Non-pigmented ciliary epithelial cell (primary cell): ENCODE measurements at regions not wholly inside any gene's neighbourhood (a gene's known extent, or its start where the extent isn't known, plus 50 kb on each side); places are given as distances from the start of the nearest gene placed in this dataset.

Experiments used
- DNase-seq: peaks from one replicate; pipeline ENCODE4 v3.0.0-alpha.2; 2010; ENCODE audit warnings: low read depth

DNA sequence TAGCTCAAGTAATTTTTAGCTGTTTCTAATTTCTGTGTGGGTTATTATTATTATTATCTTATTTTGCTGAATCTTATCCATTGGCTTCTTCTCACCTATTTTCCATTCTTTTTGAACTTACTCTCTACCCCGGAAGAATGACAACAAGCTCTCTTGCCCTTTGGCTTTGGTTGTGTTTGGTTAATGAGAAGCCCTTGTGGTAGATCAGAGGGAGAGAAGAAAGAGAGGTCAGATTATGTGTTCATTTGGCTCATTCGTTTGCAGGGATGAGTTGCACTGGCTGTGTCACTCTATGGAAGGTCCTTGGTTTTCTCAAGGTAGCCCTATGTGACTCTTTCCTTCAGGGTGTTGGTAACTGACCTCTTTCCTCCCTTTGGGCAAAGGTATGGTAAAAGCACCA, 391.9 kb downstream of the LMO4 start:
- DNase-seq: no peak

DNA sequence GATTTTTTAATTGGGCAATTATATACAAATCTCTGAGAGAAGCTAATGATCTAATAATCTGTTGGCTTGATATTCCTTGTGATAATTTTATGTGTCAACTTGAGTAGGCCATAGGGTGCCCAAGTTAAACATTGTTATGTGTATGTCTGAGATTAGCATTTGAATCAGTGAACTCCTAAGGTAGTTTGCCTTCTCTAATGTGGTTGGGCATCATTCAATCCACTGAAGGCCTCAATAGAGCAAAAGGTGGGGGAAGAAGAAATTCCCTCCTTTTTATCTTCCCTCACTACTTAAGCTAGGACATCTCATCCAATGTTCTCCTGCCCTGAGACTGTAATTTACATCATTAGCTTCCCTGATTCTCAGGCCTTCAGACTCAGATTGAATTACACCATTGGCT, 394.5 kb downstream of the LMO4 start:
- no peak for DNase-seq

DNA sequence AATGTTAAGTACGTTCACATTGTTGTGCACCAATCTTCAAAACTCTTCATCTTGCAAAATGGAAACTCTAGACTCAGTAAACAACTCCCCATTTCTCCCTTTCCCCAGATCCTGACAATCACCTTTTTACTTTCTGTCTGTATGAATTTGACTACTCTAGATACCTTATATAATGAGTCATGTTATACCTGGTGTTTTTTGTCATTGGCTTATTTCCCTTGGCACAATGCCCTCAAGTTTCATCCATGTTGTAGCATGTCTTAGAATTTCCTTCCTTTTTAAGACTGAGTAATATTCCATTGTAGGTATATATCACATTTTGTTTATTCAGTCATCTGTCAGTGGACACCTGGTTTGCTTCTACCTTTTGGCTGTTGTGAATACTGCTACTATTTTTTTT, 399.5 kb downstream of the LMO4 start:
- DNase-seq: no peak

DNA sequence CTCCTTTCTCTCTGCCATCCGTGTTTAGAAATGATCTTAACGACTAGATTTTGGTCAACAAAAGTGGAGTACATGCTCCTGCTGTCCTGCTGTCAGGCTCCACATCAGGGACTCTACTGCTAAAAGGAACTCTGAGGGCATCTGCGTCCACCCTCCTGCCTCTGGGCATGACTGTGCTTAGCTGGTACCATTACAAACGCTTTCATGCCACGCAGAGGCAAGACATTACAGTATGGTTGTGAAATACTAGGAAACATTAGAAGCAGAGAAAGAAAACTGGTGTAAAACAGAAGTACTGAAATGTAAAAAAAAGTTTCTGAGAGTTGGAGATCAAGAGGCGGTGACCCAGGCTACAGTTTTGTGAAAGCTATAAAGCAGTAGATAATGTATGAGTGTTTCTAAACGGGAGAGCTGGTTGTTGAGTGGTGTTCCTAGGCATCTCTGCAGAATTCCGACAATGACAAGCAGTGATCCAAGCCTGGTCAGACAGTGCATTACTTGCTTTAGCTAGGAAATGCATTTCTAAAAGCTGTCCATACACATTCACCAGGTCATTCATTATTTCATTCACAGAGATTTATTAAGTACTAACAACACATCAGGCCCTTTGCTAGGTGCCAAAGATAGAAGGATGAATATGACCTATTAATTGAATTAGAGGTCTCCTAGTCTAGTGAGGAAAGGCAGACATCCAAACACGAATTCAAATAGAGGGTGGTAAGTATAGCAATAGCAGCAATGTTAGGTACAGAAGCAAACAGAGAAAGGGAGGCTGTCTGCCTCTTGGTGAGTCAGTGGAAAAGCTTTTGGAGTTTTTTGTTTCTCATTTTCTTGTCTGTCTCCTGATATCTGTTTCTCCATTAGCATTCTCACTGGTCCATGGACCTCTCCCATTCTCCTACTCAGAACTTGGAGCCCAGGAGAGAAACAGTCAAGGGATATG, 401.9 kb downstream of the LMO4 start:
- DNase-seq: no peak

GRCh38 chr1:87733386-87733785, 404.7 kb downstream of the LMO4 start:
- no peak for DNase-seq

GRCh38 chr1:87735750-87736149, 407.1 kb downstream of the LMO4 start:
- DNase-seq: no peak

DNA sequence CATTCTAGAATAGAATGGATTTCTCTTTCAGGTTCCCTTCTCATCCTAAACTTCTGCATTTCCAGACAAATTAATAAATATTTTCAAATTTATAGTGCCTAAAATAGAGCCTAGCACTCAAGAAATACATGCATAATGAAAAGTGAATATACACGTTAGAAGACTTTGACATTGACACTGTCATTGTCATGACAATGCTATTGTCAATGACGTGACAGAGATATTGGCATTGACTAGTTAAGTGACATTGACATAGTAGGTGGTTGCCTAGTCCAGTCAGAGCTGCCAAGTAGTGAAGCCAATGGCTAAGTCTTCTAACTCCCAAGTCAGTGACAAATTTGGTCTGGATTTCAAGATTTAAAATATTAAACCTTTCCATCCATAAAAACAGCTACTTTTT, 410.5 kb downstream of the LMO4 start:
- no peak for DNase-seq

- no peak for DNase-seq
Measured at GRCh38 chr1:87739704-87740103, 411.0 kb downstream of the LMO4 start.

DNA sequence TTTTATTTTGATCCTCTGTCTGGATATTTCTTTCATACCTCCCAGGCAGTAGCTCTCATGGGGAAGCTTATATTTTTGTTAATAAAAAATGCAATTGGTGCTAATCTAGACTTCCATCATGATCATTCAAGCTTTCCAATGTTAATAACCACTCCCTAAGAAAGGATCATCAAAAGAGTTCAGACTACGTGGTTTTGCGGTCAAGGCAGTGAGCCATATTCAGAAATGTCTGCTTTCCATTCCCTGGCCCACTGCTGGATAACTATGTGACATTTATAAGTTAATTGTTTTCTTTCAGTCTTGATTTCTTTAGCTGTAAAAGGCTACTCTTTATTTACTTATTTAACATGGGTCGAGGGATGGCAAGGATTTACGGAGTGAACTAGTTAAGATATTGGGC, 414.6 kb downstream of the LMO4 start:
- no peak for DNase-seq

- DNase-seq: no peak
Measured at GRCh38 chr1:87744056-87744455, 415.4 kb downstream of the LMO4 start.

DNA sequence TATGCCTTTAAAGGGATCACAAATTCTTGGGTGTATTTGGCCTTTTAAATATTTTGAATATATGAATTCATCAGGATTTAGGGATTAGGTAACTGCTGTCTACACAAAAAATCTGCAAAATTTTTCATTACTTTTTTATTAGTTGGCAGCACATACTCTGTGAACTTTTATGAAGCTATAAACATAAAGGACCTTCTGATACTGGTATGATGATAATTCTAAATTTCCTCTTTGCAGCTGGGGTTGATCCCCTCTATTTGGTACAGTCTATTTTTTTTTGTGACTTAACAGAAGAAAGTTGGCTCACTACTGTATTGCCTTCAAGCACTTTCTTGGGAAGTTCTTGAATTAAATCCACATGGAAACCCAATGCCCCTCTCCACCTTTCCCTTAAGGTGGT, 416.1 kb downstream of the LMO4 start:
- no peak for DNase-seq

- no peak for DNase-seq
Measured at GRCh38 chr1:87753366-87753765, 424.7 kb downstream of the LMO4 start.

DNA sequence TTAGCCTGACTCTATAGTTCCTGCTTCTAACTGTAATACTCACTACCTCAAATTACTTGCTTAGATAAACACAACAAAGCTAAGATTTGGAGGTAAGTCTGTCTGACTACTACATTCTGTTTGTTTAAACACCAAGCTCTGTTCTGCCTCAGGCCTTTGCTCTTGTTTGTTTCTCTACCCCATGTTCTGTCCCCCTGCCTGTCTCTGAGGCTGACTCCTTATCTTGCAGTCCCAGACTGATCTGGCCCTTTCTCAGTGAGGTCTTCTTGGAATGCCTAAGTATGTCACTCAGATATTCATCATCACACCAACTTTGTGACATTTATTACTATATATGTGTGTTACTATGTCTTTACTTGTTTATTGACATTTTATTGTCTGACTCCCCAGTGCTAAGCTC, 425.5 kb downstream of the LMO4 start:
- no peak for DNase-seq

DNA sequence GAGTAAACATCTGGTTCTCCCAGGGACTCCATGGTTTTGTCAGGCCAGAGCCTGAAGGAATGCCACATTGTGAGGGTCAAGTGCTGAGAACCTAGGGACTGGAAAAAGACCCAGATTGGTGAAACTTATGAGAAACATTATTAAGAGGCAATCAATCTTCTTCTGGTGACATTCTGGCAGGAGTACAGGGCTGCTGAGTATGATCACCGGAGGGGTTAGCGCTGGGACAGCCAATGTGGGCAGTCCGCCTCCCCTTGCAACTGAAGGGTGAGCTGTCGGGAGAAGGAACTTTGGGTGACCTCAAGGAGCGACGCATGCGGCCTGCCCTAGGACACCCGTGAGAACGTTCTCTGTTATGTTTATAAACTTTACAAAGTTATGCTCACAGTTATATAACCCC, 429.0 kb downstream of the LMO4 start:
- DNase-seq: no peak

- no peak for DNase-seq
Measured at GRCh38 chr1:87759421-87760087, 430.9 kb downstream of the LMO4 start.

- no peak for DNase-seq
Measured at GRCh38 chr1:87760155-87760554, 431.5 kb downstream of the LMO4 start.

- DNase-seq: no peak
Measured at GRCh38 chr1:87760654-87761053, 432.0 kb downstream of the LMO4 start.

DNA sequence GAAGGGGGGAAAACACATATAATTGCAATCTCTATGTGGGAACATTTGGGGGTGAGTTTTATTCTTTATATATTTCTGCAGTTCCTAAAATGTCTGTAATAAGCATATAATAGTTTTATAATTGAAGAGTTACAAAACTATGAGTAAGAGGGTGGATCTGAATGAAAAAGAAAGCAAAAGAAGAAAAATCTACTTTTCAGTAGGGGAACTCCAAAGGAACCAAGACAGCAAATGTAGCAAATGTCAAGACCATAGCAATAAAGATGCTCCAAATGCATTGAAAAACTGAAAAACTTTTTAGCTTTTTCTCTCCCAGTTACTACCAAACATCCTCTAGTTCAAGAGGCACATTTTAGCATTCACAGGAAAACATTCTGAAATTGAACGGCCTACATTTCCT, 434.8 kb downstream of the LMO4 start:
- DNase-seq: no peak

GRCh38 chr1:87765057-87765680, 436.5 kb downstream of the LMO4 start:
- no peak for DNase-seq

GRCh38 chr1:87765681-87766070, 437.0 kb downstream of the LMO4 start:
- DNase-seq: no peak

- DNase-seq: no peak
Measured at GRCh38 chr1:87766737-87767136, 438.1 kb downstream of the LMO4 start.

DNA sequence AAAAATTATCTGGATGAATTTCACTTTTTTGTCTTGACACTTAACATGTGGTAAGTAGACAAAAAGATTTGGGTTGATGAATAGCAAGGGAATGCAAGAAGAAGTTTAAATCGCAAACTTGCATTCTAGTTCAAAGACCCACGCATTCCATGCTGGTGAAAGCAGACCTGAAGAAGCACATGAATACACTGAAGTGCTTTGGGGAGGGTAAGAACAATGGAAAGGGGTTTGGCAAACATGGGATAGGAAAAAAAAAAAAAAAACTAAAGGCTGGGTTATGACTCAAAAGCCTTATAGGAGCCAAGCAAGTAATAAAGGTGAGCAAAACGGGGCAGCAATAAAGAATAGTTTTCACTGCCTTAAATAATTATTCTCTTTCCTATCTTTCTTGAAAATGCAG, 450.2 kb downstream of the LMO4 start:
- DNase-seq: no peak

GRCh38 chr1:87781554-87781953, 452.9 kb downstream of the LMO4 start:
- no peak for DNase-seq
